D721Med (cell line): ENCODE measurements at regions not wholly inside any gene's neighbourhood (a gene's known extent, or its start where the extent isn't known, plus 50 kb on each side); places are given as distances from the start of the nearest gene placed in this dataset.

Experiments
- DNase-seq: peaks from one replicate; pipeline ENCODE4 v3.0.0; 2011; ENCODE audit warnings: low spot score; ENCODE audit not compliant: insufficient read length
- FAIRE-seq: peaks from 2 replicates; lab custom pipeline; 2011; peaks lifted over from hg19 to GRCh38; lab: Jason Lieb, UNC
- CTCF ChIP-seq: IDR thresholded peaks from 2 replicates; pipeline ENCODE4 v1.5.1; 2012; ENCODE audit warnings: mild to moderate bottlenecking, control low read depth; ENCODE audit not compliant: insufficient read depth; ENCODE audit errors: missing control alignments

- DNase-seq (no peak), FAIRE-seq (no peak)
- no peak for TF ChIP-seq CTCF
Observed at GRCh38 chr4:110361921-110362320, 114.0 kb upstream of the ENPEP start.

- FAIRE-seq (no peak), DNase-seq (no peak)
- TF ChIP-seq CTCF = no peak
Observed at GRCh38 chr4:110359076-110359475, 116.9 kb upstream of the ENPEP start.

GRCh38 chr4:110357521-110357920, 118.4 kb upstream of the ENPEP start:
- TF ChIP-seq CTCF = no peak
- no peak for FAIRE-seq
- no peak for DNase-seq

GRCh38 chr4:110354460-110354859, 121.5 kb upstream of the ENPEP start:
- DNase-seq = no peak
- no peak for FAIRE-seq
- TF ChIP-seq CTCF = no peak

GRCh38 chr4:110352670-110353442, 123.1 kb upstream of the ENPEP start:
- TF ChIP-seq CTCF = no peak
- DNase-seq (no peak), FAIRE-seq (no peak)

- DNase-seq (no peak), FAIRE-seq (no peak)
- TF ChIP-seq CTCF = no peak
Observed at GRCh38 chr4:110348711-110349383, 127.1 kb upstream of the ENPEP start.

- no peak for FAIRE-seq
- DNase-seq = no peak
- TF ChIP-seq CTCF = no peak
Observed at GRCh38 chr4:110347805-110348204, 128.2 kb upstream of the ENPEP start.
